ENCODE measurements at regions not wholly inside any gene's neighbourhood (a gene's known extent, or its start where the extent isn't known, plus 50 kb on each side); places are given as distances from the start of the nearest gene placed in this dataset.
"Not testable (repeated sequence)": the region's sequence is repeated elsewhere in the genome, so short reads cannot be mapped to it uniquely, and the experiment has no call there.

- intact Hi-C loops (cut with micrococcal nuclease), result no loop called here
- CTCF ChIA-PET, result no interaction called here
- no peaks in the 10 kb centered on the region for H3K27me3 ChIP-seq (replicated peaks in 1 of 4; ENCODE audit: control extremely low read depth in 1 of 4, control insufficient read depth in 3 of 4, insufficient read depth in 4 of 4, low read length in 3 of 4)
- H4K20me1 ChIP-seq (ENCODE audit: control insufficient read depth, insufficient read depth, low read length, poor library complexity, severe bottlenecking), result no peaks in the 10 kb centered on the region
- H3K4me2 ChIP-seq (replicated peaks; ENCODE audit: low read depth, low read length, poor library complexity, severe bottlenecking), result no peak overlapping the region
- H3K27me3 Mint-ChIP-seq, result peaks cover 4% of the 10 kb centered on the region
- H3K4me1 Mint-ChIP-seq, result no peaks in the 10 kb centered on the region
- no peak overlapping the region for H3K9ac ChIP-seq (ENCODE audit: low read length)
- DNase-seq (no peak), ATAC-seq (ENCODE audit: low read depth) (no peak)
- no peak overlapping the region for H3K4me3 ChIP-seq (ENCODE audit: control extremely low read depth in 1 of 5, extremely low read depth in 1 of 5, insufficient read depth in 1 of 5, low read depth in 2 of 5, low read length in 4 of 5)
- H3K27ac ChIP-seq (ENCODE audit: low read length in 2 of 2), result no peak overlapping the region
- no peak overlapping the region for H3K27ac Mint-ChIP-seq
- WGBS (ENCODE audit: insufficient coverage), result 100% methylated on average over 1 of the region's 4 CpGs
- no peak overlapping the region for H3K4me3 Mint-ChIP-seq
- H3K9me3 ChIP-seq (ENCODE audit: control extremely low read depth in 1 of 3, control insufficient read depth in 2 of 3, insufficient read depth in 1 of 3, low read length in 2 of 3), result no peaks in the 10 kb centered on the region
- H3K9me3 Mint-ChIP-seq (ENCODE audit: insufficient read depth), result no peaks in the 10 kb centered on the region
- no peaks in the 10 kb centered on the region for H3K36me3 ChIP-seq (replicated peaks in 1 of 2; ENCODE audit: control extremely low read depth in 1 of 2, control insufficient read depth in 1 of 2, extremely low read depth in 1 of 2, insufficient read depth in 2 of 2, low read length in 1 of 2)
- H3K79me2 ChIP-seq (ENCODE audit: control insufficient read depth, insufficient read depth, low read length), result no peaks in the 10 kb centered on the region
- H3K4me1 ChIP-seq (ENCODE audit: control insufficient read depth in 2 of 2, insufficient read depth in 2 of 2, low read length in 2 of 2), result no peaks in the 10 kb centered on the region
- POLR2A ChIA-PET, result no interaction called here
- TF ChIP-seq EZH2 (IDR thresholded peaks at IDR 0.05; ENCODE audit: borderline replicate concordance, insufficient read depth, low read depth, low read length, poor library complexity, severe bottlenecking) (no peak), CTCF (IDR thresholded peaks at IDR 0.05) (no peak)
- no peak overlapping the region for H2AFZ ChIP-seq (ENCODE audit: insufficient read depth, low read depth, low read length, poor library complexity, severe bottlenecking)
These were observed 78.4 kb upstream of the FANCL start for GRCh38 chr2:58319481-58319880.

GRCh38 chr2:58318949-58319348, 77.8 kb upstream of the FANCL start:
- POLR2A ChIA-PET; H3K27ac Mint-ChIP-seq; H4K20me1 ChIP-seq (ENCODE audit: control insufficient read depth, insufficient read depth, low read length, poor library complexity, severe bottlenecking); ATAC-seq (ENCODE audit: low read depth); DNase-seq; CTCF ChIA-PET; H3K9me3 ChIP-seq (ENCODE audit: control extremely low read depth in 1 of 3, control insufficient read depth in 2 of 3, insufficient read depth in 1 of 3, low read length in 2 of 3); H3K4me3 Mint-ChIP-seq; H2AFZ ChIP-seq (ENCODE audit: insufficient read depth, low read depth, low read length, poor library complexity, severe bottlenecking); H3K4me1 ChIP-seq (ENCODE audit: control insufficient read depth in 2 of 2, insufficient read depth in 2 of 2, low read length in 2 of 2); H3K27me3 Mint-ChIP-seq; H3K27me3 ChIP-seq (replicated peaks in 1 of 4; ENCODE audit: control extremely low read depth in 1 of 4, control insufficient read depth in 3 of 4, insufficient read depth in 4 of 4, low read length in 3 of 4); H3K9me3 Mint-ChIP-seq (ENCODE audit: insufficient read depth); intact Hi-C loops (cut with micrococcal nuclease); H3K79me2 ChIP-seq (ENCODE audit: control insufficient read depth, insufficient read depth, low read length); H3K4me3 ChIP-seq (ENCODE audit: control extremely low read depth in 1 of 5, extremely low read depth in 1 of 5, insufficient read depth in 1 of 5, low read depth in 2 of 5, low read length in 4 of 5); H3K27ac ChIP-seq (ENCODE audit: low read length in 2 of 2); H3K4me1 Mint-ChIP-seq; H3K9ac ChIP-seq (ENCODE audit: low read length); H3K36me3 ChIP-seq (replicated peaks in 1 of 2; ENCODE audit: control extremely low read depth in 1 of 2, control insufficient read depth in 1 of 2, extremely low read depth in 1 of 2, insufficient read depth in 2 of 2, low read length in 1 of 2); H3K4me2 ChIP-seq (replicated peaks; ENCODE audit: low read depth, low read length, poor library complexity, severe bottlenecking): not testable (repeated sequence)
- WGBS (ENCODE audit: insufficient coverage), result 97% methylated on average over 3 of the region's 7 CpGs
